ENCODE measurements at regions not wholly inside any gene's neighbourhood (a gene's known extent, or its start where the extent isn't known, plus 50 kb on each side); places are given as distances from the start of the nearest gene placed in this dataset.
"Not testable (repeated sequence)": the region's sequence is repeated elsewhere in the genome, so short reads cannot be mapped to it uniquely, and the experiment has no call there.

DNA sequence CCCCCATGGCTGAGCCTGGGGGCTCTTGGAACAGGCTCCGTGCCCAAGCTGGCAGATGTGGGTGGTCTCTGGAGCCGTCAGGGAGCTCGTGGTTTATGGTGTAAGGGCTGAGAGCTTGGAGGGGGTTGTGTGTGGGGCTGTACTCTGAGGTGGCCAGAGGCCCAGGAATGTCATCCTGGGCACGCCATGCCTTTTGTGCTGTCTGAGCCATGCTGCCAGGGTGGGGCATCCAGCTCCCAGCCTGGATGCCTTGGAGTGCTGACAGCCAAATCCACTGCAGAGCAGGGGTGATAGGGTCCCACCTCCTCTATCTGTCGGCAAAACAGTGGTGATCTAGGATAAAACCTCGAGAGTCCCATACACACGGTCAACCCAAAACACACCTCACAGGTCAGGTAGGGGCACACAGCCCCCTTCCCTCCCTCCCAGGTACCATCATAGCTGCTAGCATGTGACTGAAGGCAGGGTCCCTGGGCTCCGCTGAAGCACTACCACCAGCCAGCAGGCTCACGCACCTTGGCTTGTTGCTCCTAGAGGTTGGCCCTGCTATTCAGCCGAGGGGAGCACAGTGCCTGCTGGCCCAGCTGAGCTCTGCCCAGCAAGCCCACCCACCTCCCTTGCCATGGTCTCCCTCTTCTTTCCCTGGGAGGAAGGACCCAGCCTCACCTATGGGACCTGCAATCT, 61.5 kb downstream of the GOLGA8B start:
- H3K18ac ChIP-seq (ENCODE audit: low read depth, low read length); H2BK5ac ChIP-seq (ENCODE audit: low read depth, low read length, poor library complexity, severe bottlenecking); H4K91ac ChIP-seq (ENCODE audit: insufficient read depth, low read depth, low read length); H3K9me3 ChIP-seq (ENCODE audit: control insufficient read depth, insufficient read depth, low read length); H3K4ac ChIP-seq (ENCODE audit: low read depth, low read length); H4K8ac ChIP-seq (ENCODE audit: low read depth in 2 of 2, low read length in 2 of 2); ATAC-seq (ENCODE audit: low read depth); H3K56ac ChIP-seq (ENCODE audit: extremely low read depth, insufficient read depth, low read length); H3K4me2 ChIP-seq (ENCODE audit: low read depth, low read length); H4K5ac ChIP-seq (ENCODE audit: low read depth, low read length); POLR2A ChIA-PET (ENCODE audit: unreplicated experiment); H2BK20ac ChIP-seq (ENCODE audit: low read depth, low read length); dilution Hi-C loops (cut with HindIII; ENCODE audit: low sequenced_read_pairs, unreplicated experiment); H2BK120ac ChIP-seq (ENCODE audit: low read depth, low read length); H3K36me3 ChIP-seq (ENCODE audit: control insufficient read depth, insufficient read depth, low read length); H2BK15ac ChIP-seq (ENCODE audit: low read depth, low read length); H3K4me3 ChIP-seq (ENCODE audit: insufficient read depth, low read depth, low read length); H3K4me1 ChIP-seq (ENCODE audit: control insufficient read depth, insufficient read depth, low read length); H3K14ac ChIP-seq (replicated peaks; ENCODE audit: low read depth, low read length); H4K20me1 ChIP-seq (ENCODE audit: insufficient read depth, low read length); H3K9me1 ChIP-seq (ENCODE audit: insufficient read depth, low read length); H2AK5ac ChIP-seq (ENCODE audit: low read depth, low read length); in situ Hi-C loops (cut with MboI; ENCODE audit: low sequenced_read_pairs); H3K23ac ChIP-seq (ENCODE audit: low read depth, low read length); BruUV-seq (replicated peaks); H3K9ac ChIP-seq (ENCODE audit: low read depth, low read length); H3K27ac ChIP-seq (ENCODE audit: insufficient read depth, low read length); DNase-seq; H2AK9ac ChIP-seq (replicated peaks; ENCODE audit: low read depth, low read length, poor library complexity); H3K79me1 ChIP-seq (ENCODE audit: low read depth in 1 of 2, low read length in 2 of 2); intact Hi-C loops (cut with micrococcal nuclease); H2AFZ ChIP-seq (replicated peaks; ENCODE audit: low read length, poor library complexity); CTCF ChIA-PET; H3K27me3 ChIP-seq (ENCODE audit: control insufficient read depth, insufficient read depth, low read length): not testable (repeated sequence)
- no CpG with 5 or more reads among the region's 10 CpGs for WGBS, 2 experiments (ENCODE audit: extremely low coverage in 2 of 2, insufficient read length in 1 of 2)

All from IMR-90 (cell line).